HG03097 (cell line): ENCODE measurements at regions not wholly inside any gene's neighbourhood (a gene's known extent, or its start where the extent isn't known, plus 50 kb on each side); places are given as distances from the start of the nearest gene placed in this dataset.
"Not testable (repeated sequence)": the region's sequence is repeated elsewhere in the genome, so short reads cannot be mapped to it uniquely, and the experiment has no call there.

Experiments used
- ATAC-seq: cut with Tn5 transposase; IDR thresholded peaks from one replicate; pipeline ENCODE4 v1.9.1; 2021; ENCODE audit not compliant: unreplicated experiment, low FRiP score

DNA sequence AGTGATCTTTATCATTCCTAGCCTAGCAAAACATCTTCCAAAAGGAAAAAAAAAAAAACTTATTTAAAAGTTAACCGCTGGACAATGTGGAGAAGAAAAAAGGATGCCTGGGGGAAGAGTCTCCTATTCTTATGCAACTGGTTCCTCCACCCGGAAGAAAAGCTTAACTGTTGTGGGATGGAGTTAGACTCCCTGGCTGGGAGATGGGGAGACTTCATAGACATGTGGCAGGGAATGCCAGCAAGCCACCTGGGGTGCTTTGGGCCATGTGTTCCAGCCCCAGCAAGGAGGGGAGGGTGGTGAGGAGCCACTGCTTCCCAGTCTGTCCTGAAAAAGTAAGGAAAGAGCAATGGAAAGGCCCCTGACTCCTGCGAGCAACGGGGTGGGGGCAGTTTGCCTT, 119.4 kb upstream of the SPIN4 start:
- ATAC-seq: no peak

DNA sequence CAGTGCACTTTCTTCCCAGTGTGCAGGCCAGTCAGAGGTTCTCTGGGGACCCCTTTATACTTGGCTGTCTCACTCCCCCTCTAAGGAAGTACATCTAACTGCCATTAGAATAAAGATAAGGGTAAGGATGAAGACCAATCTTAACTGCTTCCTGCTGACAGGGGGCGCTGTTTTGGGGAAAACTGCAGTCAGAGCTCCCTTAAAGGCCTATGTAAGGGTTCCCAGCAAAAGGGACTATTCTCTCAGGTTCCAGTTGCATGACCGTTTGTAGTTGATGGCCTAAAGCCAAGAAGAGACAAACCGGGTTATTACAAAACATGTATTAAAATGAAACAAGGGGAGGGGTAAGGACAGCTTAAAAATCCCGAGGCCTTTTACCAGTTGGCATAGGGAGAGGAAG, 115.6 kb upstream of the SPIN4 start:
- no peak for ATAC-seq

DNA sequence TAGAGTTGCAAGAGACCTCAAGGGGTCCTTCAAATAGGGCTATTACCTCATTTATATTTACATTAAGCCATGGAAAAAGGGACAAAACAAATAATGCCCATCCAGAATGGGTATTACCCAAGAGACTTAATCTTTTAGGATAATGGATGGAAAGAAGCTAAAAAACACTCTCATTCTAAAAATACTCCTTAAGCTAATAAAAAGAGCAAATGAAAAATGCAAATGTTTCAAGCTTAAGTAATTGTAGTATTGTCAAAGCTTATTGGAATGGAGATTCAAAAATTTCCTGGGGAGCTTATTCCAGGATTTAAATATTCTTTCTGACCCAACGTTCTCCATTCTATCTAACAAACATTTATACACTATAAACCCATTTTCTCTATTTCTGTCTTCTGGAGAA, 107.8 kb upstream of the SPIN4 start:
- ATAC-seq: no peak

DNA sequence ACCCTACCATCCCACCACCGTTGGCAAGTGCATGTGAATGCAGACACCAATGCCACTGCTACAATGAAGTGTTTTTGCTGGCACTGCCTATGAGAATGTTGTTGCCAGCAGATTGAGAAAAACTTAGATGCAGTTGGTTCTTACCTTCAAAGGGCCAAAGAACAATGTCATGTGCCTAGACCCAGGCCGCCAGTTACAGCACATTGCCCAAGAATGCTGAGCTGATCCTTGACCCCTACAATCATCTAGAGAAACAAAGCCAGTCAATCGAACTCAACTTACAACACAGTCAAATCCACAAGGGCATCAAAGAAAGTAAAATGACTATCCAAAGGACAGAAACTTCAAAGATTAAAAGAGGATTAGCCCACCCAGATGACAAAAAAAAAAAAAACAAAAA, 102.4 kb upstream of the SPIN4 start:
- ATAC-seq: no peak

DNA sequence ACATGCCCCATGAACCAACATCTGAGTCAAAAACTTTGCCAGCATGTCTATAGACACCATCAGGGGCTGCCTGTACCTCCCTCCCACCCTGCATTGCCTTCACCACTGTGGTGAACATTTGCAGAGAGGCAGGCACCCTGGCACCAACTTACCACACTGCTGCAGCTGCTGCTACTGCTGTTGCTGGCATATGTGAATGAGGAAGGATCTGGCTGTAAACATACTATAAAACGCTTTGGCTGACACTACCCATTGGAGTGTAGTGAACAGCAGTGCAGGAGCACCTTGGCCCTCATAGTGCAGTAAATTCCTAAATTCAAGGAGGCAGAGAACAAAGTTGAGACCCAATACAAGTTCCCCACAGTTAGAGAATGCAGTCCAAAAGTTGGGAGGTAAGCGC, 90.6 kb upstream of the SPIN4 start:
- ATAC-seq: no peak

DNA sequence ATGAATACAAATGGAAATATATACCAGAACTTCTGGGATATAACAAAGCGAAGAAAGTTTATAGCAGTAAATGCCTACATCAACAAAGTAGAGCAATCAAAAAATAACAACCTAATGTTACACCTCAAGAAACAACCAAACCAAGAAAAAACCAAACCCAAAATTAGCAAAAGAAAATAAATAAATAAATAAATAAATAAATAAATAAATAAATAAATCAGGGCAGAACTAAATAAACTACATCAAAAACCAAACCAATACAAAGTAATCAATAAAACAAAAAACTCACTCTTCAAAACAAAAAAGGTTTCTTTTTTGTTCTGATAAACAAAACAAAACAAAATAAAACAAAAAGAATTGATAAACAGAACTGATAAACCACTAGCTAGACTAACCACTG, 88.4 kb upstream of the SPIN4 start:
- ATAC-seq: no peak

DNA sequence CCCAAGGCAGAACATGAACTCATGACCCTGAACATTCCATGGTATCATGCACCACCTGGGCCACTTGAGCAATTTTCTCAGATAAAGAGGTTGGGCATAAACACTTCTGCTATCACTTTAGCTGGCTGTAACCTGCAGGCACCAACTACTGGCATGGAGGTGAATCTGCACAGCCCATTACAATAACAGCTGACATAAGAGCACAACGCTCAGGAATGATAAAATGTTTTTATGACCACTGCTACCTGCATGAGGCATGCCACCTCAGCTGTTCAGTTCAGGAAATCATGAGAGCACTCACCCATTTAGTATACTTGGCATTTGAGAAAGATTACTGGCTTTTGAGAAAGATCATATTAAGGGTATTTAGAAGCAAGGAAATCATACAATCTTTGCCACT, 85.7 kb upstream of the SPIN4 start:
- ATAC-seq: no peak

DNA sequence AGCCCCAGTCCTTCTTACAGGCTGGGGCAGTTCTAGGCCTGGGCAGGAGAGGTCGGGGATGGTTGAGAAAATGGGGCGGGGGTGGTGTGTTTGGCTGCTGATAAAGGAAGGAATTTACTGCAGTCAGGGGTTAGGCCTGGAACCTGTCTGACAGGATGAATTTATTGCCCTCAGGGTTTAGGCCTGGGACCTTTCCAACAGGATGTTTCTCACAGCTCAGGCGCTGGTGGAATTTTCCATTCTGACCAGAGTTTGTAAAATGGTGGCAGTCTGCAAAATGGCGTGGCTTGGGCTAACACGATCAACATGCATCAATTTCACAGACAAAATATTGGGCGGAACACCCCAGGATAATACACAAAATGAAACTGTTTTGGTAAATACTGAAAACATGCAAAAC, 83.5 kb upstream of the SPIN4 start:
- no peak for ATAC-seq

DNA sequence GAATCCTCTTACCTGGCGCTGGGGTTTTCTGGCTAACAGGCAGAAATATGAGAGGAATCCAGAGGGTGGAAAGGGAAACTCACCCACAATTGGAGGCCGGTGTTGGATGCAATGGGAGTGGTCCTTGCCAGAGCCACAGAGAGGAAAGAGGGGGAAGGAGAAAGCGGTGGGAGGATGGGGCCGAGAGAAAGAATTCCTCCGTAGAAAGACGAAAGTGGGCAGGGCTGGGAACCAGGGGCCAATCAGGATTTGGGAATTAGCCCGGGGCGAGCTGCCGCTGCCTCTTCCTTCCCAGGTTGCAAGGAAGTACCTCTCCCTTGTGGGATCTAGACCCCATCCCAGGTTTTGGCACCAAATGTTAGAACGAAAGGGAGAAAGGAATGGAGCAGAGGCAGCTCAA, 83.1 kb upstream of the SPIN4 start:
- ATAC-seq: no peak

DNA sequence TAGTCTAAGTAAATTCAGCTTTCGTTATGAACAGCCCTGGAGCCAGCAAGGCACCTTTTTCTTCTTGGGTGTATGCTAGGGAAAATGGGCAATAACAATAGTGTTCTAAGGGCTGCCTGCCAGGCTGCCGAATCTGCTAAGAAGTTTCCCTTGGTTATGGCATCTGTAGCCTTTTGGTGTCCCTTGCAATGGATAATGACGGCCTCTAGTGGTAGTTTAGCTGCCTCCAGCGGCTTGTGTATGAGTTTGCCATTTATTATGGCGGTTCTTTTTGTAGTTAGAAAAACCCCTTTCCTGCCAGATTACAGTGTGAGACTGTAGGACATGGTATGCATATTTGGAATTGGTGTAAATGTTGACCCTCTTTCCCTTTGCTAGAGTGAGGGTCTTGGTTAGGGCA, 78.9 kb upstream of the SPIN4 start:
- ATAC-seq: no peak

DNA sequence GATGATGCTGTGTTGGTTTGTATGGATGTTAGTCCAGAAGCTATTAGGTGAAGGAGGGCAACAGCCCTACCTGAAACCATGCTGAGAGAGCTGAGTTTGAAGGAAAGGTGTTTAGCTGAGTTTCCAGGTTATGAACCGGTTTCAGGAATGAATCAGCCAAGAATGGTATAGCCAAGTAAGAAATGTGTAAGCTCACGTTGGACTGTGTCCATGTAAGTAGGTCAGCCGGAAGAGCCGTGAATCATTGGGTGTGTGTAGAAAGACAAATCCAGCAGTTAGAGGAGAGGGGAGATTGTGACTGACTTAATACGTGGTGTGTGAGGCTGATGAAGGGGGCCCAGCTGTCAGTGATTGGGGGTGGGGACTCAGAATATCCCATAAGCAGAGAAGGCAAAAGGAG, 77.2 kb upstream of the SPIN4 start:
- ATAC-seq: no peak

DNA sequence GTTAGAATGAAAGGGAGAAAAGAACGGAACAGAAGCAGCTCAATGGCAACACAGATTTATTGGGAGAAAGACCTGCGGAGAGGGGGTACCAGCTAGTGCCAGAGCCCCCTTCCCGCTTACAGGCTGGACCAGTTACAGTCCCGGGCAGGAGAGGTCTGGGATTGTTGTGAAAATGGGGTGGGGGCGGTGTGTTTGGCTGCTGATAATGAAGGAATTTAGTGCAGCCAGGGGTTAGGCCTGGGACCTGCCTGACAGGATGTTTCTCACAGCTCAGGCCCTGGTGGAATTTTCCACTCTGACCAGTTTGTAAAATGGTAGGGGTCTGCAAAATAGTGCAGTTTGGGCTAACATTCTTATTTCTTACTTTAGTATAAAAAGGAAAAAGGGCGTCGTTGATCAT, 75.4 kb upstream of the SPIN4 start:
- no peak for ATAC-seq

DNA sequence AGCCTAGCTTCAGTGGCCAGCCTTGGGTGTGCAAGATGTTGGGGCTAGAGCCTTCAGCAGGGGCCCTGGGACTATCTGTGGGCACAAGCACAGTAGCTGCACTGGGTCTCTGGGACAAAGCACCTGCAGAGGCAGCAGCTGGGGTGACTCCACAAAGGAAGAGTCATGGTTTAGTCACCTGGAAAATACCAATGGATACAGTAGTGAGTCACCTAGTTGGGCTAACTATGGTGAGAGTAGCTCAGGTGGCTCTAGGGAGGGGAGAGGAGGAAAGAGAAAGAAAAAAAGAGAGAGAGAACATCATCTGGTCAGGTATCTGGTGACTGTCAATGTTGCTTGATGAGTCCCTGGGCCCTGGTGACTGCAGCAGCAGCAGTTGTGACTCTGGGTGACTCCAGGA, 72.9 kb upstream of the SPIN4 start:
- no peak for ATAC-seq

DNA sequence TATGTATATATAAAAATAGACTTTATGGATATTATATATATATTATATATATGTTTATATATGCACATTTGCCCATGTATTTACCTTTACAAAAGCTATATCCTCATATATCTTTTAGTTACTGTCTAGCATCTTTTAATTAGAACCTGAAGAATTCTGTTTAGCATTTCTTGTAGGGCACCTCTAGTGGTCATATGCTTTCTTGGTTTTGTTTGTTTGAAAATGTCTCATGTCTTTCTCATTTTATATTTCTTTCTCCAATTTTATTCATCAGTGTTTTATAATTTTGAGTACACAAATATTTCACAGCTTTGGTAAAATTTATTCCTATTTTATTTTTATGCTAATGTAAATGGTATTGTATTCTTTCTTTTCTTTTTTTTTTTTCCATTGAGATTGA, 70.3 kb upstream of the SPIN4 start:
- no peak for ATAC-seq

DNA sequence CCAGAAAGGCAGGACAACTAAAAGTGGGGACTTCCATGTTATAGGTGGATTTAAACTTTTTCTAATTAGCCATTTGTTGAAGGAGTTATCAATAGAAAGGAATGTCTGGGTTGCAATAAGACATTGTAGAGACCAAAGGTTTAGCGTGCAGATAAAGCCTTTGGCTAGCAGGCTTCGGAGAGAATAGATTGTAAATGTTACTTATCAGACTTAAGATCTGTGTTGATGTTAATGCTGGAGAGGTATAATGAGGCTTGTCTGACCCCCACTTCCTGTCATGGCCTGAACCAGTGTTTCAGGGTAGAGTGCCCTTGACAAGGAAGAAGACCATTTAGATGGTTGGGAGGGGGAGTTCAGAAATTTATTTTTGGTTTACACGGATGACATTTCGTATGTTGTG, 67.1 kb upstream of the SPIN4 start:
- no peak for ATAC-seq

DNA sequence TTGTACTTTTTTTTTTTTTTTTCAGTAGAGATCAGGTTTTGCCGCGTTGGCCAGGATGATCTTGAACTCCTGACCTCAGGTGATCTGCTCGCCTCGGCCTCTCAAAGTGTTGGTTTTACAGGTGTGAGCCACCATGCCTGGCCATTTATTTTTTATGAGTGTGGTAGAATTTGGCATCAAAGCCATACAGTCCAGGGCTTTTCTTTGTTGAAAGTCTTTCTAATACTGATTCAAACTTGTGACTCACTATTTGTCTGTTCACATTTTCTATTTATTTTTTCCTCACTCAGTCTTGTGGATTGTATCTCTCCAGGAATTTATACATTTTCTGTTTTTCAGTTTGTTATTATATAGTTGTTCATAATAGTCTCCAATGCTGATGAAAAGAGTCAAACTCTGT, 66.5 kb upstream of the SPIN4 start:
- ATAC-seq: no peak

DNA sequence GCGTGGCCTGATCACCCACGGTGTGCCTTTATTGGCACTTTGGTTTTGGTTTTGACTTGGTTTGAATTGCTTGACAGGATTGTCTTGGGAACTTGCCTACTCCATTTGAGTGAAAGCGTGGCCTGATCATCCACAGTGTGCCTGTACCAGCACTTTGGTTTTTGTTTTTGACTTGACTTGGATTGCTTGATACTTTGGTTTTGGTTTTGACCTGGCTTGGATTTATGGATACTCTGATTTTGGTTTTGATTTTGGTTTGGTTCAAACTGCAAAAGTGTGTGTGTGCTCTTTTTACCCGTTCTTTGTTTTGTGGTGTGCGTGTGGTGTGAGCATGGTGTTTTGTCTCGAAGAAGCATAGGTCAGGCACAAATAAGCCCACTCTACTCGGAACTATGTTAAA, 58.8 kb upstream of the SPIN4 start:
- not testable (repeated sequence) for ATAC-seq

DNA sequence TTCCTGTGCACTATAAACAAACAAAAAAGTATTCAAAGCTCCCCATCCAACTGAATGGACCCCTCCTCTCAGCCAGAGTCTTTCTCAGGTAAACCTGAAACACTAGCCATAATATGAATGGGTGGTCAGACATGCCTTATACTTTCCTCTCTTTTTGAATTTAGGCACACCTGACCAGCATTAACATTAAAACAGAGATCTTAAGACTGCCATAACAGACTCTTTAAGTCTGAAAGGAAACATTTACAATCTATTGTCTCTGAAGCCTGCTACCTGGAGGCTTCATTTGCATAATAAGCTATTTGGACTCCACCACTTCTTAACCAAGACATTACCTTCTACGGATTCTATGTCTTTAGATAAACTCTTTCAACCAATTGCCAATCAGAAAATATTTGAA, 56.9 kb upstream of the SPIN4 start:
- ATAC-seq: no peak

DNA sequence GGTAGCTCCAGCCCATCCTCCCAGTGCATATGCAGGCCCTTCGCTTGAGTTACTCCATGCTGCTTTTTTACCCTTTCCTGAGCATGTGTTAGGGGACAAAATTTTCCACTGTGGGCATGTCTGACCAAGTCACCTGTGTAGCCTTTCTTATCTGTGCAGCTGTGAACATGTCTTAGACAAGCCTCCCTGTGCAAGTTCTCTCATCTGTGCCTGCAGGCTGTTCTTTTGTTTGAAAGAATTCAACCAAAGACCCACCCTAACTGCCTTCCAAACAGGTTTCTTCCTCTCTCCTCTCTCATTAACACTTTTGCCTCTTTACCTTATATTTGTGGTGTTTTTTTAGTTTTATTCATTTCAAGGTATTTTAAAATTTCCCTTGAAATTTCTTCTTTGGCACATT, 53.2 kb upstream of the SPIN4 start:
- no peak for ATAC-seq

DNA sequence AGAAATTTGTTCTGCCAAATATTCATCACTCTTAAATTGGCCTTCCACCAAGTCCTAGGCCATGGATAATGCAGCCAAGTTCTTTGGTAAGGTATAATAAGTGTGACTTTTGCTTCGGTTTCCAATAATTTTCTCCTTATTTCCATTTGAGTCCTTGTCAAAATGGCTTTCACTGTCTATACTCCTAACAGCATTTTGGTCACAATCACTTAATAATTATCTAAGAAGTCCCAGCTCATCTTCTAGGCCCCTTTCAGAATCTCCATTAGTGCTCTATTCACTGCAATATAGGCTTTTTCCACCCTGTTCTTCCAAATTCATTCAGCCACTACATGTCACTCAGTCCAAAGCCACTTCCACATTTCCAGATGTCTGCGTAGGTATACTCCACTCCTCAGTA, 51.0 kb upstream of the SPIN4 start:
- no peak for ATAC-seq
